Neural progenitor cell (in vitro differentiated cells): ENCODE measurements at regions not wholly inside any gene's neighbourhood (a gene's known extent, or its start where the extent isn't known, plus 50 kb on each side); places are given as distances from the start of the nearest gene placed in this dataset.

ENCODE experiments used
- DNase-seq: peaks from one replicate; pipeline ENCODE4 v3.0.0-alpha.2; 2016; ENCODE audit warnings: low spot score
- H2AFZ ChIP-seq: fragments of 200-600 bp; sonication (generic); replicated peaks from 2 replicates; pipeline ENCODE4 v1.6.1; 2016; ENCODE audit warnings: antibody characterized with exemption
- H3F3A ChIP-seq: fragments of 200-600 bp; sonication (generic); 2 replicates; pipeline ENCODE4 v1.6.1; 2016; ENCODE audit warnings: antibody characterized with exemption, low read depth
- H3K27ac ChIP-seq: fragments of 200-600 bp; sonication (generic); 2 replicates; pipeline ENCODE4 v1.5.1; 2016; ENCODE audit warnings: mild to moderate bottlenecking
- H3K27me3 ChIP-seq: fragments of 200-600 bp; sonication (generic); 2 replicates; pipeline ENCODE4 v1.6.1; 2016; ENCODE audit warnings: mild to moderate bottlenecking, moderate library complexity
- H3K36me3 ChIP-seq: fragments of 200-600 bp; sonication (generic); 2 replicates; pipeline ENCODE4 v1.5.1; 2016
- H3K4me1 ChIP-seq: fragments of 200-600 bp; sonication (generic); 2 replicates; pipeline ENCODE4 v1.6.1; 2016; ENCODE audit warnings: mixed run types
- H3K4me2 ChIP-seq: fragments of 200-600 bp; sonication (generic); 2 replicates; pipeline ENCODE4 v1.6.1; 2016
- H3K4me3 ChIP-seq: fragments of 200-600 bp; sonication (generic); 2 replicates; pipeline ENCODE4 v1.5.1; 2016
- H3K79me2 ChIP-seq: fragments of 200-600 bp; sonication (generic); 2 replicates; pipeline ENCODE4 v1.6.1; 2016; ENCODE audit warnings: low read depth
- H3K9ac ChIP-seq: fragments of 200-600 bp; sonication (generic); 2 replicates; pipeline ENCODE4 v1.6.1; 2016
- H3K9me3 ChIP-seq: fragments of 200-600 bp; sonication (generic); 2 replicates; pipeline ENCODE4 v1.5.1; 2016; ENCODE audit warnings: low read depth
- H4K20me1 ChIP-seq: fragments of 200-600 bp; sonication (generic); 2 replicates; pipeline ENCODE4 v1.6.1; 2016; ENCODE audit warnings: low read depth
- H3K27ac Mint-ChIP-seq: 3 replicates; pipeline ENCODE4 v1.8.0; 2021; ENCODE audit warnings: mixed read lengths
- H3K27me3 Mint-ChIP-seq: 2 replicates; pipeline ENCODE4 v1.8.0; 2022; ENCODE audit warnings: low read depth, mild to moderate bottlenecking, inconsistent platforms, moderate library complexity, mixed read lengths; ENCODE audit not compliant: insufficient read depth
- H3K36me3 Mint-ChIP-seq: 3 replicates; pipeline ENCODE4 v1.8.0; 2021; ENCODE audit warnings: mixed read lengths
- H3K4me1 Mint-ChIP-seq: 3 replicates; pipeline ENCODE4 v1.8.0; 2021; ENCODE audit warnings: mixed read lengths
- H3K4me3 Mint-ChIP-seq: 3 replicates; pipeline ENCODE4 v1.8.0; 2021; ENCODE audit warnings: mild to moderate bottlenecking, moderate library complexity, mixed read lengths
- H3K9me3 Mint-ChIP-seq: 3 replicates; pipeline ENCODE4 v1.8.0; 2020; ENCODE audit warnings: mixed read lengths
- CTCF ChIP-seq: fragments of 200-600 bp; sonication (generic); IDR thresholded peaks from 2 replicates; pipeline ENCODE4 v1.5.1; 2017; ENCODE audit warnings: antibody characterized with exemption, mild to moderate bottlenecking
- EZH2 ChIP-seq: fragments of 200-600 bp; sonication (generic); IDR thresholded peaks from 2 replicates; pipeline ENCODE4 v1.6.1; 2017; ENCODE audit warnings: antibody characterized with exemption, mild to moderate bottlenecking, moderate library complexity
- EZH2phosphoT487 ChIP-seq: fragments of 200-600 bp; sonication (generic); IDR thresholded peaks from 2 replicates; pipeline ENCODE4 v1.6.1; 2017; ENCODE audit warnings: antibody characterized with exemption

- Mint-ChIP-seq H3K4me3 (no peak overlapping the region), H3K9me3 (peaks cover 11% of the 10 kb centered on the region), H3K4me1 (peaks cover 18% of the 10 kb centered on the region), H3K27ac (no peak overlapping the region), H3K36me3 (no peaks in the 10 kb centered on the region), H3K27me3 (peaks cover 2% of the 10 kb centered on the region)
- Histone ChIP-seq H3K4me1 (no peaks in the 10 kb centered on the region), H4K20me1 (no peaks in the 10 kb centered on the region), H3K4me3 (no peak overlapping the region), H3K27me3 (no peaks in the 10 kb centered on the region), H3K27ac (no peak overlapping the region), H3K4me2 (no peak overlapping the region), H3K9ac (no peak overlapping the region), H3K79me2 (no peaks in the 10 kb centered on the region), H2AFZ (no peak overlapping the region), H3K9me3 (no peaks in the 10 kb centered on the region), H3F3A (no peaks in the 10 kb centered on the region), H3K36me3 (no peaks in the 10 kb centered on the region)
- no peak for DNase-seq
- no peak for TF ChIP-seq EZH2phosphoT487
- no peak for TF ChIP-seq CTCF
- no peak for TF ChIP-seq EZH2
Observed at GRCh38 chr12:82279536-82280058, 78.6 kb downstream of the CCDC59 start.

DNA sequence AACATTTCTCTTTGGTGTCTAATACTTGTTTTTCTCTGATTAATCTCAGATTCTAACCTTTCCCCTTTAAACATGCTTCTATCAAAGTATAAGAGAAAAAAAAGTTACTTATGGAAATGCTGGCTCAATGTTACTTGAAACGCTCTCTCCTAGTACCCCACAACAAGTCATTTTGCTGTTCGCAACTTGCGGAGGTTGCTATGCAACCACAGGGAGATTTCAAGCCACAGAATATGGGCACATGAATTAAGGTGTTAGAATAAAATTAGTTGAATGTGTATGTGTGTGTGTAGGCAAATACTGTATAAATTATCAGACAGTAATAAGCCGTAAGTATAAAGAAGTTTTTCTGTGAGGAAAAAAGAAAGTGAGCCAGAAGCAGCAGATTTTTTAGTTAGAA is 80.6 kb downstream of the CCDC59 start:
- Mint-ChIP-seq H3K36me3 (no peaks in the 10 kb centered on the region), H3K9me3 (peaks cover 8% of the 10 kb centered on the region), H3K4me3 (no peak overlapping the region), H3K4me1 (peaks cover 18% of the 10 kb centered on the region), H3K27ac (peak overlapping the region; percentile 96), H3K27me3 (peaks cover 2% of the 10 kb centered on the region)
- Histone ChIP-seq H3K79me2 (no peaks in the 10 kb centered on the region), H3K4me1 (no peaks in the 10 kb centered on the region), H3K4me3 (no peak overlapping the region), H4K20me1 (no peaks in the 10 kb centered on the region), H3K4me2 (no peak overlapping the region), H3F3A (no peaks in the 10 kb centered on the region), H2AFZ (peak overlapping the region; percentile 40), H3K27ac (no peak overlapping the region), H3K27me3 (no peaks in the 10 kb centered on the region), H3K36me3 (no peaks in the 10 kb centered on the region), H3K9ac (no peak overlapping the region), H3K9me3 (no peaks in the 10 kb centered on the region)
- no peak for DNase-seq
- TF ChIP-seq CTCF, result no peak
- no peak for TF ChIP-seq EZH2
- TF ChIP-seq EZH2phosphoT487, result no peak

DNA sequence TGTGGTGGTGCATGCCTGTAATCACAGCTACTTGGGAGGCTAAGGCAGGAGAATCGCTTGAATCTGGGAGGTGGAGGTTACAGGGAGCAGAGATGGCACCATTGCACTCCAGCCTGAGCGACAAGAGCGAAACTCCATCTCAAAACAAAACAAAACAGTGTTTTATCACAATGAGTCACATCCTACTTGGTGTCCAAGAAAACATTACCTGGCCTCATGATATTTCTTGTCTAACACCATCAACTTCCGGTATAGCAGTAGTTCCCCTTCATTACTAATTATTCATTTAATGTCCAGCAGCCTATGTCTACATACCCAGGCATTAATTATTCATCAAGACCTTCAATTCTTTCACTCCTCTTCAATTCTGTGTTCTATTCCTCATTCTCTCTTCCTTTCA is 115.5 kb downstream of the CCDC59 start:
- no peaks in the 10 kb centered on the region for H3K36me3 ChIP-seq
- H3K4me3 ChIP-seq, result no peak overlapping the region
- no peak overlapping the region for H3K9ac ChIP-seq
- Mint-ChIP-seq H3K4me3 (no peak overlapping the region), H3K27me3 (no peaks in the 10 kb centered on the region), H3K27ac (no peak overlapping the region), H3K36me3 (no peaks in the 10 kb centered on the region), H3K4me1 (no peaks in the 10 kb centered on the region), H3K9me3 (peaks cover 3% of the 10 kb centered on the region)
- no peaks in the 10 kb centered on the region for H3K79me2 ChIP-seq
- H2AFZ ChIP-seq, result no peak overlapping the region
- H3K4me1 ChIP-seq, result no peaks in the 10 kb centered on the region
- H3K4me2 ChIP-seq, result no peak overlapping the region
- no peaks in the 10 kb centered on the region for H3K9me3 ChIP-seq
- no peaks in the 10 kb centered on the region for H4K20me1 ChIP-seq
- no peak for DNase-seq
- no peaks in the 10 kb centered on the region for H3F3A ChIP-seq
- no peak for TF ChIP-seq EZH2
- no peak for TF ChIP-seq CTCF
- no peak for TF ChIP-seq EZH2phosphoT487
- H3K27ac ChIP-seq, result no peak overlapping the region
- H3K27me3 ChIP-seq, result no peaks in the 10 kb centered on the region
